Fibroblast of lung (primary cell): ENCODE measurements at regions not wholly inside any gene's neighbourhood (a gene's known extent, or its start where the extent isn't known, plus 50 kb on each side); places are given as distances from the start of the nearest gene placed in this dataset.

ENCODE experiments used
- DNase-seq, 2 donors: peaks; one replicate each; pipeline versions ENCODE4 v3.0.0 to v3.0.0-alpha.2; 2010; ENCODE audit warnings: low read depth in 2 of 2
- H2AFZ ChIP-seq: 2 replicates; pipeline ENCODE4 v1.5.1; 2012; ENCODE audit warnings: low read length, control low read depth, inconsistent platforms
- H3K27ac ChIP-seq: 2 replicates; pipeline ENCODE4 v1.5.1; 2011; ENCODE audit warnings: low read length, control low read depth; ENCODE audit not compliant: insufficient read depth
- H3K27me3 ChIP-seq: 2 replicates; pipeline ENCODE4 v1.5.1; 2011; ENCODE audit warnings: mild to moderate bottlenecking, low read length; ENCODE audit not compliant: control insufficient read depth, insufficient read depth
- H3K36me3 ChIP-seq: 2 replicates; pipeline ENCODE4 v1.5.1; 2011; ENCODE audit warnings: low read length; ENCODE audit not compliant: control insufficient read depth, insufficient read depth
- H3K4me1 ChIP-seq: 2 replicates; pipeline ENCODE4 v1.5.1; 2011; ENCODE audit warnings: low read length; ENCODE audit not compliant: control insufficient read depth, insufficient read depth; ENCODE audit errors: extremely low read depth
- H3K4me2 ChIP-seq: 2 replicates; pipeline ENCODE4 v1.5.1; 2011; ENCODE audit warnings: low read length, control low read depth; ENCODE audit not compliant: insufficient read depth; ENCODE audit errors: extremely low read depth
- H3K4me3 ChIP-seq, 4 experiments: fragments of 200-600 bp in 1 of 4; sonication (generic) in 1 of 4; replicated peaks in 1 of 4; 2 replicates each; pipeline ENCODE4 v1.5.1; 2011 to 2016; ENCODE audit warnings: low read length in 4 of 4, low read depth in 3 of 4, mild to moderate bottlenecking in 3 of 4, control low read depth in 2 of 4, inconsistent platforms in 1 of 4, mixed read lengths in 1 of 4; ENCODE audit not compliant: insufficient read depth in 1 of 4; ENCODE audit errors: control extremely low read depth in 1 of 4
- H3K79me2 ChIP-seq: 2 replicates; pipeline ENCODE4 v1.5.1; 2012; ENCODE audit warnings: mild to moderate bottlenecking, low read length, inconsistent platforms; ENCODE audit not compliant: control insufficient read depth, insufficient read depth
- H3K9ac ChIP-seq: 2 replicates; pipeline ENCODE4 v1.5.1; 2011; ENCODE audit warnings: mild to moderate bottlenecking, low read length, control low read depth; ENCODE audit not compliant: insufficient read depth
- H3K9me3 ChIP-seq: 2 replicates; pipeline ENCODE4 v1.5.1; 2012; ENCODE audit warnings: low read depth, low read length; ENCODE audit not compliant: control insufficient read depth, insufficient read depth
- H4K20me1 ChIP-seq: 2 replicates; pipeline ENCODE4 v1.5.1; 2011; ENCODE audit warnings: low read length; ENCODE audit not compliant: control insufficient read depth, insufficient read depth; ENCODE audit errors: extremely low read depth
- CTCF ChIP-seq, 2 donors: IDR thresholded peaks in 1 of 2; conservative IDR thresholded peaks in 1 of 2; 1 replicate in 1 of 2; 2 replicates in 1 of 2; pipeline ENCODE4 v1.5.1; 2011 to 2012; ENCODE audit warnings: low read length in 2 of 2, control low read depth in 1 of 2, inconsistent platforms in 1 of 2, low read depth in 1 of 2, mild to moderate bottlenecking in 1 of 2
- EZH2 ChIP-seq: IDR thresholded peaks from 2 replicates; pipeline ENCODE4 v1.5.1; 2012; ENCODE audit warnings: low read length, control low read depth, mild to moderate bottlenecking; ENCODE audit errors: missing control alignments

- no peak overlapping the region for H3K9ac ChIP-seq
- peak; percentile 23 to 38 for DNase-seq
Measured at GRCh38 chr6:165880686-165881085, 217.6 kb upstream of the PDE10A start.

GRCh38 chr6:165877773-165878172, 214.7 kb upstream of the PDE10A start:
- H3K4me2 ChIP-seq = no peak overlapping the region
- no peaks in the 10 kb centered on the region for H3K36me3 ChIP-seq
- no peaks in the 10 kb centered on the region for H3K27me3 ChIP-seq
- no peak for DNase-seq
- TF ChIP-seq CTCF (conservative IDR thresholded peaks at IDR 0.05 in 1 of 2, IDR thresholded peaks at IDR 0.05 in 1 of 2; ENCODE audit: low read depth in 1 of 2, low read length in 2 of 2) (no peak), EZH2 (no peak)
- H3K79me2 ChIP-seq = no peaks in the 10 kb centered on the region
- no peaks in the 10 kb centered on the region for H4K20me1 ChIP-seq
- H3K4me1 ChIP-seq = no peaks in the 10 kb centered on the region
- H3K27ac ChIP-seq = no peak overlapping the region
- no peak overlapping the region for H3K4me3 ChIP-seq
- H2AFZ ChIP-seq = no peak overlapping the region
- no peaks in the 10 kb centered on the region for H3K9me3 ChIP-seq
- H3K9ac ChIP-seq = no peak overlapping the region

More at GRCh38 chr6:165880686-165881085, 217.6 kb upstream of the PDE10A start:
- Histone ChIP-seq H3K36me3 (no peaks in the 10 kb centered on the region), H2AFZ (no peak overlapping the region), H3K79me2 (no peaks in the 10 kb centered on the region), H3K4me1 (no peaks in the 10 kb centered on the region), H3K4me3 (no peak overlapping the region), H3K27me3 (no peaks in the 10 kb centered on the region), H3K4me2 (no peak overlapping the region), H3K9me3 (no peaks in the 10 kb centered on the region), H4K20me1 (no peaks in the 10 kb centered on the region), H3K27ac (no peak overlapping the region)
- TF ChIP-seq CTCF (conservative IDR thresholded peaks at IDR 0.05 in 1 of 2, IDR thresholded peaks at IDR 0.05 in 1 of 2; ENCODE audit: low read depth in 1 of 2, low read length in 2 of 2) (no peak), EZH2 (no peak)

- Histone ChIP-seq H3K9ac (no peak overlapping the region), H2AFZ (no peak overlapping the region), H3K27ac (no peak overlapping the region), H3K79me2 (no peaks in the 10 kb centered on the region), H3K27me3 (no peaks in the 10 kb centered on the region), H3K4me3 (no peak overlapping the region), H3K4me1 (no peaks in the 10 kb centered on the region), H4K20me1 (no peaks in the 10 kb centered on the region), H3K4me2 (no peak overlapping the region), H3K9me3 (no peaks in the 10 kb centered on the region), H3K36me3 (no peaks in the 10 kb centered on the region)
- DNase-seq = no peak
- TF ChIP-seq CTCF (conservative IDR thresholded peaks at IDR 0.05 in 1 of 2, IDR thresholded peaks at IDR 0.05 in 1 of 2; ENCODE audit: low read depth in 1 of 2, low read length in 2 of 2) (no peak), EZH2 (no peak)
Measured at GRCh38 chr6:165877192-165877591, 214.2 kb upstream of the PDE10A start.
